ENCODE measurements at regions not wholly inside any gene's neighbourhood (a gene's known extent, or its start where the extent isn't known, plus 50 kb on each side); places are given as distances from the start of the nearest gene placed in this dataset.

DNA sequence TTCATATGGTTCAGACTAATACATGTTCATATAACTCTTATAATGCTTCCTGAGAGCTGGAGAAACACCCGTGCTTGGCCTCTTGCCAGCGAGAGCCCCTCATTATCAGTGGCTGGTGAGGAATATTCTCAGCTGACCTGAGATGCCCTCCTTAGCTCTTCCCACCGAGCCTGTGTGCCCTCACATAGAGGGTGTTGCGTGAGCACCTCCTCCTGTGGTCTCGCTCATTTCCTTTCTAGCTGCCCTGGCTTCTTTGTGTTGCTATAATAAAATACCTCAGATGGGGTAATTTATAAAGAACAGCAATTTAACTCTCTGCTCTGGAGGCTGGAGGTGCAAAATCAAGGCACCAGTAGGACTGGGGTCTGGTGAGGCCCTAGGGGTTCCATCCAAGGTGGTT, 80.5 kb upstream of the ALKAL2 start:
- TF ChIP-seq, protein P1, sequence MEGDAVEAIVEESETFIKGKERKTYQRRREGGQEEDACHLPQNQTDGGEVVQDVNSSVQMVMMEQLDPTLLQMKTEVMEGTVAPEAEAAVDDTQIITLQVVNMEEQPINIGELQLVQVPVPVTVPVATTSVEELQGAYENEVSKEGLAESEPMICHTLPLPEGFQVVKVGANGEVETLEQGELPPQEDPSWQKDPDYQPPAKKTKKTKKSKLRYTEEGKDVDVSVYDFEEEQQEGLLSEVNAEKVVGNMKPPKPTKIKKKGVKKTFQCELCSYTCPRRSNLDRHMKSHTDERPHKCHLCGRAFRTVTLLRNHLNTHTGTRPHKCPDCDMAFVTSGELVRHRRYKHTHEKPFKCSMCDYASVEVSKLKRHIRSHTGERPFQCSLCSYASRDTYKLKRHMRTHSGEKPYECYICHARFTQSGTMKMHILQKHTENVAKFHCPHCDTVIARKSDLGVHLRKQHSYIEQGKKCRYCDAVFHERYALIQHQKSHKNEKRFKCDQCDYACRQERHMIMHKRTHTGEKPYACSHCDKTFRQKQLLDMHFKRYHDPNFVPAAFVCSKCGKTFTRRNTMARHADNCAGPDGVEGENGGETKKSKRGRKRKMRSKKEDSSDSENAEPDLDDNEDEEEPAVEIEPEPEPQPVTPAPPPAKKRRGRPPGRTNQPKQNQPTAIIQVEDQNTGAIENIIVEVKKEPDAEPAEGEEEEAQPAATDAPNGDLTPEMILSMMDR (IDR thresholded peaks at IDR 0.05), result no peak
- no peak for TF ChIP-seq POLR2A (IDR thresholded peaks at IDR 0.05)
